ENCODE measurements at regions not wholly inside any gene's neighbourhood (a gene's known extent, or its start where the extent isn't known, plus 50 kb on each side); places are given as distances from the start of the nearest gene placed in this dataset.
A peak's percentile ranks its signal among the peaks of the same experiment; 100 is the strongest.

DNA sequence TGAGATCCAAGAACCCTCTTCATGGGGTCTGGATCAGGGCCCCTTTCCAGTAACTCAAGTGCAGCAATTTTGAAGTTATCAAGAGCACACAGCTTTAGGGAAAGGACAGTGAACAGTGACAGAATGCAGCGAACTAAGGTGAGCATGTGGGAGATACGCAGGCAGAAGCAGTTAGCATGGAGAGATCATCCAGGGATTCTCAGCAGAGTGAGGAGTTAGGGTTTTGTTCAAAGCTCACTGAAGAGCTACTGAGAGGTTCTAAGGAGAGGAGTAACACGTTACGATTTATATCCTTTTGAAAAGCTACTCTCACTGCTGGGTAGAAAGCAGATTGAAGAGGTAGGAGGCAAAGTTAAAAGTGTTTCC is 83.6 kb upstream of the MPP7 start:
- no peaks in the 10 kb centered on the region for H3K9me3 ChIP-seq (replicated peaks; ENCODE audit: control insufficient read depth, insufficient read depth, low read depth, low read length)
- no peak overlapping the region for H3K27ac ChIP-seq (ENCODE audit: extremely low read depth, low read depth, low read length)
- H3K79me2 ChIP-seq (ENCODE audit: control insufficient read depth, insufficient read depth, low read length): no peaks in the 10 kb centered on the region
- TF ChIP-seq SRSF9 (IDR thresholded peaks at IDR 0.05; ENCODE audit: borderline replicate concordance, low read depth, low read length) (no peak), CBFA2T3 (IDR thresholded peaks at IDR 0.05) (peak; percentile 50; the same call in 1 of the 2 replicates), MEIS2 (IDR thresholded peaks at IDR 0.05; ENCODE audit: partially characterized antibody) (peak; percentile 1), SUPT5H (IDR thresholded peaks at IDR 0.05) (no peak), HDGF (IDR thresholded peaks at IDR 0.05) (no peak), TAL1 (IDR thresholded peaks at IDR 0.05) (peak; percentile 32; the same call in 1 of the 2 replicates), ARID1B (IDR thresholded peaks at IDR 0.05) (0 out of 2 replicates have a peak, but pooled peaks have one; percentile 26)
- TF ChIP-seq, protein P1, sequence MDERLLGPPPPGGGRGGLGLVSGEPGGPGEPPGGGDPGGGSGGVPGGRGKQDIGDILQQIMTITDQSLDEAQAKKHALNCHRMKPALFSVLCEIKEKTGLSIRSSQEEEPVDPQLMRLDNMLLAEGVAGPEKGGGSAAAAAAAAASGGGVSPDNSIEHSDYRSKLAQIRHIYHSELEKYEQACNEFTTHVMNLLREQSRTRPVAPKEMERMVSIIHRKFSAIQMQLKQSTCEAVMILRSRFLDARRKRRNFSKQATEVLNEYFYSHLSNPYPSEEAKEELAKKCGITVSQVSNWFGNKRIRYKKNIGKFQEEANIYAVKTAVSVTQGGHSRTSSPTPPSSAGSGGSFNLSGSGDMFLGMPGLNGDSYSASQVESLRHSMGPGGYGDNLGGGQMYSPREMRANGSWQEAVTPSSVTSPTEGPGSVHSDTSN (CRISPR knock-in tag; IDR thresholded peaks at IDR 0.05; ENCODE audit: low read depth): no peak
- TF ChIP-seq, protein P1 (tag; conservative IDR thresholded peaks at IDR 0.05; ENCODE audit: low read depth): 0 out of 2 replicates have a peak, but pooled peaks have one; percentile 7
- TF ChIP-seq, protein P2, sequence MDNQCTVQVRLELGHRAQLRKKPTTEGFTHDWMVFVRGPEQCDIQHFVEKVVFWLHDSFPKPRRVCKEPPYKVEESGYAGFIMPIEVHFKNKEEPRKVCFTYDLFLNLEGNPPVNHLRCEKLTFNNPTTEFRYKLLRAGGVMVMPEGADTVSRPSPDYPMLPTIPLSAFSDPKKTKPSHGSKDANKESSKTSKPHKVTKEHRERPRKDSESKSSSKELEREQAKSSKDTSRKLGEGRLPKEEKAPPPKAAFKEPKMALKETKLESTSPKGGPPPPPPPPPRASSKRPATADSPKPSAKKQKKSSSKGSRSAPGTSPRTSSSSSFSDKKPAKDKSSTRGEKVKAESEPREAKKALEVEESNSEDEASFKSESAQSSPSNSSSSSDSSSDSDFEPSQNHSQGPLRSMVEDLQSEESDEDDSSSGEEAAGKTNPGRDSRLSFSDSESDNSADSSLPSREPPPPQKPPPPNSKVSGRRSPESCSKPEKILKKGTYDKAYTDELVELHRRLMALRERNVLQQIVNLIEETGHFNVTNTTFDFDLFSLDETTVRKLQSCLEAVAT (IDR thresholded peaks at IDR 0.05): 0 out of 4 replicates have a peak, but pooled peaks of 1 of the 2 experiments have one; percentile 33
- H2AFZ ChIP-seq (ENCODE audit: low read depth, low read length): peak overlapping the region; percentile 58
- H3K4me1 ChIP-seq (replicated peaks in 1 of 2; ENCODE audit: control insufficient read depth in 2 of 2, insufficient read depth in 2 of 2, low read length in 2 of 2): peaks cover 0 to 3% of the 10 kb centered on the region in 2 experiments; a peak in 2 of 5 replicates
- CTCF ChIA-PET (ENCODE audit: low intra/inter-chr PET ratio): no interaction called here
- WGBS (ENCODE audit: insufficient coverage, low coverage, missing lambda C conversion rate): 0% methylated on average over 4 of the region's 4 CpGs
- FAIRE-seq (no peak), ATAC-seq (peak; percentile 58), DNase-seq (ENCODE audit: extremely low read depth in 1 of 4, low spot score in 3 of 4) (peak in 1 of 4 experiments; percentile 21)
- BruUV-seq (replicated peaks): no TSS peak
- H3K9ac ChIP-seq (ENCODE audit: insufficient read depth in 1 of 2, low read depth in 2 of 2, low read length in 2 of 2): no peak overlapping the region
- H3K9me1 ChIP-seq (ENCODE audit: control insufficient read depth, insufficient read depth, low read length): no peaks in the 10 kb centered on the region
- in situ Hi-C loops (cut with MboI): loop anchor here (10.0 to 25.0 kb wide), 2 partner anchors 649 to 832 kb away; partner anchors contain the start of gene MKX
- no peaks in the 10 kb centered on the region for H3K36me3 ChIP-seq (ENCODE audit: control insufficient read depth, insufficient read depth, low read length)
- intact Hi-C loops (cut with micrococcal nuclease): loop anchor here (10.0 kb wide), 1 partner anchor 1022 kb away; no protein-coding TSS in a partner anchor
- no peaks in the 10 kb centered on the region for H4K20me1 ChIP-seq (replicated peaks; ENCODE audit: control insufficient read depth, insufficient read depth, low read length)
- POLR2A ChIA-PET: no interaction called here
- H3K4me2 ChIP-seq (ENCODE audit: insufficient read depth, low read length): peak overlapping the region; percentile 49; the same call in 1 of the 2 replicates
- H3K27me3 ChIP-seq (ENCODE audit: control insufficient read depth in 2 of 2, insufficient read depth in 2 of 2, low read length in 2 of 2): peaks cover 0 to 10% of the 10 kb centered on the region in 2 experiments; a peak in 2 of 5 replicates
- H3K4me3 ChIP-seq: no peak overlapping the region
